ENCODE measurements at regions not wholly inside any gene's neighbourhood (a gene's known extent, or its start where the extent isn't known, plus 50 kb on each side); places are given as distances from the start of the nearest gene placed in this dataset.

DNA sequence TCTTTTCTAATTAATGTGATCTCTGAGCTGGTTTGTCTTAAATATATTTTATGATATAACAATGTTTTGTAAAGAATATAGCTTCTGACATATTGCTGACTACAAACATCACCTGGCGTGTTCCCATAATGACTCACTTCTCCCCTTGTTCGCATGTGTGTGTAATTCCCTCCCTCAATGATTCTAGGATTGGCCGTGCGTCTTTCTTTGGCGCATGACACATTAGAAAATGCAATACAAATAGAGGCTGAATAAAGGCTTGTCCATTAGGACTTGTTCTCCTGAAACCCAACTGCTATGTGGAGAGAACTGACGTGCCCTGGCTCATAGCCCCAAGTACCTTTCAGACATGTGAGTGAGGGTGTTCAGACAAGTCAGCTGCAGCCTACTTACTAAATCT lies 159.7 kb upstream of the CDH20 start:
- TF ChIP-seq, protein P1, sequence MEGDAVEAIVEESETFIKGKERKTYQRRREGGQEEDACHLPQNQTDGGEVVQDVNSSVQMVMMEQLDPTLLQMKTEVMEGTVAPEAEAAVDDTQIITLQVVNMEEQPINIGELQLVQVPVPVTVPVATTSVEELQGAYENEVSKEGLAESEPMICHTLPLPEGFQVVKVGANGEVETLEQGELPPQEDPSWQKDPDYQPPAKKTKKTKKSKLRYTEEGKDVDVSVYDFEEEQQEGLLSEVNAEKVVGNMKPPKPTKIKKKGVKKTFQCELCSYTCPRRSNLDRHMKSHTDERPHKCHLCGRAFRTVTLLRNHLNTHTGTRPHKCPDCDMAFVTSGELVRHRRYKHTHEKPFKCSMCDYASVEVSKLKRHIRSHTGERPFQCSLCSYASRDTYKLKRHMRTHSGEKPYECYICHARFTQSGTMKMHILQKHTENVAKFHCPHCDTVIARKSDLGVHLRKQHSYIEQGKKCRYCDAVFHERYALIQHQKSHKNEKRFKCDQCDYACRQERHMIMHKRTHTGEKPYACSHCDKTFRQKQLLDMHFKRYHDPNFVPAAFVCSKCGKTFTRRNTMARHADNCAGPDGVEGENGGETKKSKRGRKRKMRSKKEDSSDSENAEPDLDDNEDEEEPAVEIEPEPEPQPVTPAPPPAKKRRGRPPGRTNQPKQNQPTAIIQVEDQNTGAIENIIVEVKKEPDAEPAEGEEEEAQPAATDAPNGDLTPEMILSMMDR (conservative IDR thresholded peaks at IDR 0.05; ENCODE audit: low read depth, low read length), result peak; percentile 2
- no peak overlapping the region for H3K4me3 ChIP-seq (ENCODE audit: low read length)
- DNase-seq (ENCODE audit: low read depth), result no peak

- TF ChIP-seq, protein P1 (conservative IDR thresholded peaks at IDR 0.05; ENCODE audit: low read depth, low read length), result no peak
- H3K4me3 ChIP-seq (ENCODE audit: low read length), result no peak overlapping the region
- DNase-seq (ENCODE audit: low read depth), result no peak
Observed at GRCh38 chr18:61183798-61184197, 149.4 kb upstream of the CDH20 start.

- TF ChIP-seq, protein P1 (conservative IDR thresholded peaks at IDR 0.05; ENCODE audit: low read depth, low read length), result no peak
- H3K4me3 ChIP-seq (ENCODE audit: low read length), result no peak overlapping the region
- DNase-seq (ENCODE audit: low read depth), result no peak
Observed at GRCh38 chr18:61187971-61188370, 145.3 kb upstream of the CDH20 start.

DNA sequence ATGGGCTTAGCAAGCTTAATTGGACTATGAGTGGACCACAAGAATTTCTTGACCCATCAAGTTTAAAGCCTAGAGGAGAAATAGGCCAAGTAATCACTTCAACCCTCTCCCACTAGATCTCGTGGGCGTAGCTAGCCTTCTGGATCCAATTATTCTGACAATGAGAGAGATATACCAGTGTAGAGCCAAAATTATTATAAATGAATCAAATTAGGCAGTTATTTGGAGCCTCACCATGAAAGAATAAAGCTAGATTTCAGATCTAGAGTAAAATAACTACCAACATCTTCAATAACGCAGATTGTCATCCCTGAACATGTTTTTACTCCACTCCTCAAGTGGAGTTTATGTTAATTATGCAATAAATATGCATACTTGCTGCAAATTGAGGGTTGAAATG lies 143.9 kb upstream of the CDH20 start:
- H3K4me3 ChIP-seq (ENCODE audit: low read length), result no peak overlapping the region
- TF ChIP-seq, protein P1 (conservative IDR thresholded peaks at IDR 0.05; ENCODE audit: low read depth, low read length), result no peak
- no peak for DNase-seq (ENCODE audit: low read depth)

DNA sequence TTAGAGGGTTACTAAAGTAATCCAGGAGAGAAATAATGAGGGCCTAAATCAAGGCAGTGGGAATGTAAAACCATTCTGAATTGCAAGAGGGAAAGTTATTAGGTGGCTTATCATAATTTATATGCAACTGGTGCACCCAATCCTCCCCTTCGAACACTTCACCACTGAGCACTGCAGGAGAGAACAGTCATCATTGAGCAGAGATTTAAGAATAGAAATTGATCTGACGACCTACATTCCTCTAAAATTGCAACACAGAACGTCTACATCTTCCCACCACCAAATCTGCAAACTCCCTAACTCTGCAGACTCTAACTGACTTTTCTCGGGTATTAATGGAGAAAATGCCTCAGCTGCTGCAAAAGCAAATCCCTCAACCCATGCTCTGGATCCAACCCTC lies 138.5 kb upstream of the CDH20 start:
- TF ChIP-seq, protein P1 (conservative IDR thresholded peaks at IDR 0.05; ENCODE audit: low read depth, low read length), result no peak
- H3K4me3 ChIP-seq (ENCODE audit: low read length), result no peak overlapping the region
- no peak for DNase-seq (ENCODE audit: low read depth)

GRCh38 chr18:61196750-61197149 lies 136.5 kb upstream of the CDH20 start:
- DNase-seq (ENCODE audit: low read depth), result no peak
- no peak overlapping the region for H3K4me3 ChIP-seq (ENCODE audit: low read length)
- TF ChIP-seq, protein P1 (conservative IDR thresholded peaks at IDR 0.05; ENCODE audit: low read depth, low read length), result no peak

GRCh38 chr18:61198486-61198885 lies 134.7 kb upstream of the CDH20 start:
- DNase-seq (ENCODE audit: low read depth), result no peak
- TF ChIP-seq, protein P1 (conservative IDR thresholded peaks at IDR 0.05; ENCODE audit: low read depth, low read length), result no peak
- no peak overlapping the region for H3K4me3 ChIP-seq (ENCODE audit: low read length)
